ENCODE measurements at regions not wholly inside any gene's neighbourhood (a gene's known extent, or its start where the extent isn't known, plus 50 kb on each side); places are given as distances from the start of the nearest gene placed in this dataset.

- no peak for DNase-seq (ENCODE audit: extremely low spot score)
- Histone ChIP-seq H3K9me3 (no peaks in the 10 kb centered on the region), H3K4me1 (no peaks in the 10 kb centered on the region), H3K36me3 (no peaks in the 10 kb centered on the region), H3K27me3 (peaks cover 0 to 32% (median 0%) of the 10 kb centered on the region in 4 donors), H3K27ac (replicated peaks in 1 of 4) (no peak overlapping the region), H3K4me3 (no peak overlapping the region)
- intact Hi-C loops (cut with DNase I), result no loop called here
- TF ChIP-seq POLR2AphosphoS5 (IDR thresholded peaks at IDR 0.05), result no peak
- TF ChIP-seq POLR2A (IDR thresholded peaks at IDR 0.05; ENCODE audit: low read depth), result no peak
- TF ChIP-seq CTCF (IDR thresholded peaks at IDR 0.05), result no peak
- TF ChIP-seq EP300 (IDR thresholded peaks at IDR 0.05), result no peak
Measured at GRCh38 chr12:4979737-4980136, 63.9 kb upstream of the KCNA5 start.

DNA sequence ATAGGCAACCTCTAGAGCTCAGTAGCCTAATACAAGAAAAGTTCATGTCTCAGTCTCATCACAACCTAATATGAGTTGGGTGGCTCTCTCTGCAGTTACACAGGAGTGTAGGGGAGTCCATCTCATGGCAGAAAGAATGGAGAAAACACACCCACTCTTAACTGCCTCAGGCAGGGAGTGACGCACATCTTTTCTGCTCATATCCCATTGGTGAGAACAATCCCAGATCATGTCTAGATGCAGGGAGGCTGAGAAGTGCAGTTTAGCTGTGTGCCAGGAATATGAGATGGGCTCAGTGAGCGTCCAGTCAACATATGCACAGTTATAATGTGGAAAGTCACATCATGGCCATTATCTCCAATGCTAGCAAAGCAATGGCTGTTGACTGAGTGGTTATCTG lies 59.3 kb upstream of the KCNA5 start:
- no peaks in the 10 kb centered on the region for H3K36me3 ChIP-seq
- H3K27ac ChIP-seq (replicated peaks in 1 of 4), result no peak overlapping the region
- peaks cover 0 to 55% (median 0%) of the 10 kb centered on the region in 4 donors for H3K27me3 ChIP-seq
- 95% methylated on average over 2 of the region's 2 CpGs for WGBS
- no peak overlapping the region for H3K4me3 ChIP-seq
- H3K4me1 ChIP-seq, result no peaks in the 10 kb centered on the region
- no peak for TF ChIP-seq EP300 (IDR thresholded peaks at IDR 0.05)
- TF ChIP-seq CTCF (IDR thresholded peaks at IDR 0.05), result no peak
- no peak for TF ChIP-seq POLR2AphosphoS5 (IDR thresholded peaks at IDR 0.05)
- TF ChIP-seq POLR2A (IDR thresholded peaks at IDR 0.05; ENCODE audit: low read depth), result no peak
- DNase-seq (ENCODE audit: extremely low spot score), result no peak
- no peaks in the 10 kb centered on the region for H3K9me3 ChIP-seq
- intact Hi-C loops (cut with DNase I), result no loop called here

DNA sequence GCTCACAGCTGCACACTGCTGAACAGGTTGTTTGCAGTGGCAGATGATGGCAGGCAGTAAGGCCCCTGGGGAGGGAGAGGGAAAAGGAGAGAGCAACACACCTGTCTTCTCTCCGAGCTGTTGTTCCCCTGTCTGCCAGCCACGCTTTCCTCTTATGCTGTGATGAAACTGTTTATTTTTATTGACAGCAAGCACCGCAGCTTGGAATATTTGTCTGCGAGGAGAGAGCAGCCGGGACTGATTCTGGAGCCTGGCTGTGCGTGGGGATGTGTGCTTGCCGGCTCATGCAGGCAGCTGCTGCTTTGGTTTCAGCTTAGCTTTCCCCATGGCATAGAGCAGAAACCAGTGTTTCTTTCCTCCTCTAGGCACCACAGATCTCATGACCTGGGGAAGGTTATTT lies 58.7 kb upstream of the KCNA5 start:
- intact Hi-C loops (cut with DNase I), result no loop called here
- 72% methylated on average over 7 of the region's 7 CpGs for WGBS
- no peak for TF ChIP-seq POLR2A (IDR thresholded peaks at IDR 0.05; ENCODE audit: low read depth)
- TF ChIP-seq CTCF (IDR thresholded peaks at IDR 0.05), result no peak
- no peak for TF ChIP-seq EP300 (IDR thresholded peaks at IDR 0.05)
- no peak for TF ChIP-seq POLR2AphosphoS5 (IDR thresholded peaks at IDR 0.05)

DNA sequence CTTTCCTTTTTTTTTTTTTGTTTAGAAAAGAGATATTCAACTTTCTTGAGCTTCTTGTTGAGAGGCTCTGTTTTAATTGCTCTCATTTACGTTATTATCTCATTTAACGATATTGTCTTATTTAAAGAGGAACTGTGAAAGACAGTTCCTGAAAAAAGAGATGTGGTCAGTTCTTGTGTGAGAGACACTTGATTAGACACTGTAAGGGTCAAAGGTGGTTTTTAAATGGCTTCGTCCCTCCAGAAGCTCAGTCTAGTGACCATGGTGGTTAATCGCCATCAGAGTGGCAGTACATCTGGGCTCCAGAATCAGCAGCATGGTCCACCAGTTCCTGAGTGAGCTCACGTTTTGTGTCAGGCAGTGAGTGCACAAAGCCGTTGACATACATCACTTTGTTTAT lies 57.9 kb upstream of the KCNA5 start:
- Histone ChIP-seq H3K9me3 (no peaks in the 10 kb centered on the region), H3K36me3 (no peaks in the 10 kb centered on the region), H3K27me3 (peaks cover 0 to 50% (median 0%) of the 10 kb centered on the region in 4 donors), H3K4me1 (no peaks in the 10 kb centered on the region), H3K4me3 (no peak overlapping the region), H3K27ac (replicated peaks in 1 of 4) (no peak overlapping the region)
- WGBS, result 76% methylated on average over 6 of the region's 6 CpGs
- TF ChIP-seq POLR2A (IDR thresholded peaks at IDR 0.05; ENCODE audit: low read depth), result no peak
- no peak for TF ChIP-seq POLR2AphosphoS5 (IDR thresholded peaks at IDR 0.05)
- no peak for DNase-seq (ENCODE audit: extremely low spot score)
- intact Hi-C loops (cut with DNase I), result no loop called here

More for the DNA sequence above, 58.7 kb upstream of the KCNA5 start:
- no peaks in the 10 kb centered on the region for H3K4me1 ChIP-seq
- no peak overlapping the region for H3K27ac ChIP-seq (replicated peaks in 1 of 4)
- H3K27me3 ChIP-seq, result peaks cover 0 to 50% (median 0%) of the 10 kb centered on the region in 4 donors
- DNase-seq (ENCODE audit: extremely low spot score), result no peak
- H3K36me3 ChIP-seq, result no peaks in the 10 kb centered on the region
- H3K4me3 ChIP-seq, result no peak overlapping the region
- H3K9me3 ChIP-seq, result no peaks in the 10 kb centered on the region

- TF ChIP-seq POLR2AphosphoS5 (IDR thresholded peaks at IDR 0.05) (no peak), EP300 (IDR thresholded peaks at IDR 0.05) (no peak), POLR2A (IDR thresholded peaks at IDR 0.05; ENCODE audit: low read depth) (no peak), CTCF (IDR thresholded peaks at IDR 0.05) (no peak)
- intact Hi-C loops (cut with DNase I), result no loop called here
- Histone ChIP-seq H3K4me3 (no peak overlapping the region), H3K4me1 (no peaks in the 10 kb centered on the region), H3K27ac (replicated peaks in 1 of 4) (no peak overlapping the region), H3K9me3 (no peaks in the 10 kb centered on the region), H3K36me3 (no peaks in the 10 kb centered on the region), H3K27me3 (peaks cover 0 to 40% (median 0%) of the 10 kb centered on the region in 4 donors)
- WGBS, result 80% methylated on average over 17 of the region's 17 CpGs
- DNase-seq (ENCODE audit: extremely low spot score), result no peak
Measured at GRCh38 chr12:4987076-4988046, 56.3 kb upstream of the KCNA5 start.

All from esophagus muscularis mucosa (tissue), 4 donors.